Vagina (tissue), 2 donors: ENCODE measurements at regions not wholly inside any gene's neighbourhood (a gene's known extent, or its start where the extent isn't known, plus 50 kb on each side); places are given as distances from the start of the nearest gene placed in this dataset.

ENCODE experiments used
- POLR2A ChIP-seq, 2 donors: fragments of 450-650 bp; IDR thresholded peaks; one replicate each; pipeline ENCODE4 v1.6.1; 2017; ENCODE audit warnings: antibody characterized with exemption in 2 of 2, mild to moderate bottlenecking in 2 of 2, moderate library complexity in 2 of 2
- POLR2AphosphoS5 ChIP-seq, 2 donors: sonication (generic); formaldehyde crosslinking; IDR thresholded peaks; one replicate each; pipeline ENCODE4 v1.9.0; 2017; ENCODE audit warnings: antibody characterized with exemption in 2 of 2, mild to moderate bottlenecking in 2 of 2, low read depth in 1 of 2; ENCODE audit not compliant: insufficient read depth in 1 of 2
- TF ChIP-seq, protein P1 (sequence below), 3 experiments: fragments of 450-650 bp in 2 of 3; fragments of 200-600 bp in 1 of 3; sonication (generic) in 1 of 3; IDR thresholded peaks; one replicate each; pipeline ENCODE4 v1.5.1; 2017 to 2019; ENCODE audit warnings: antibody characterized with exemption in 3 of 3, mild to moderate bottlenecking in 2 of 3, moderate library complexity in 2 of 3

DNA sequence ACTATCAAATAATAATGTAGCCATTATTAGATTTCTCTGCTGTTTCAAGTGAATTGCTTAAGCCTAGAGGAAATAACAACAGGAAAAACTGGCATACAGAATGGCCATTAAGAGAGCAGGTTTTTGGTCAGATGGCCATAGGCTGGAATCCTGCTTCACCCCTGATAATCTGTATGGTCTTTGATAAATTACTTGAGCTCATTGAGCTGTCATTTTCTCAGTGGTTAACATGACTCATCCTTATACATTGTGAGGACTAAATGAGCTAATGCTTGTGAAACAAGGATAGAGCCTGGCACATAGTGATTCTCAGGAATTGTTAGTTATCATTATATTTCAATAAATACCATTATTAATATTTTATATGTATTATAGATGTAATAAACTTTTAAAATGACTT is 516.5 kb downstream of the KIF4B start:
- TF ChIP-seq, protein P1, sequence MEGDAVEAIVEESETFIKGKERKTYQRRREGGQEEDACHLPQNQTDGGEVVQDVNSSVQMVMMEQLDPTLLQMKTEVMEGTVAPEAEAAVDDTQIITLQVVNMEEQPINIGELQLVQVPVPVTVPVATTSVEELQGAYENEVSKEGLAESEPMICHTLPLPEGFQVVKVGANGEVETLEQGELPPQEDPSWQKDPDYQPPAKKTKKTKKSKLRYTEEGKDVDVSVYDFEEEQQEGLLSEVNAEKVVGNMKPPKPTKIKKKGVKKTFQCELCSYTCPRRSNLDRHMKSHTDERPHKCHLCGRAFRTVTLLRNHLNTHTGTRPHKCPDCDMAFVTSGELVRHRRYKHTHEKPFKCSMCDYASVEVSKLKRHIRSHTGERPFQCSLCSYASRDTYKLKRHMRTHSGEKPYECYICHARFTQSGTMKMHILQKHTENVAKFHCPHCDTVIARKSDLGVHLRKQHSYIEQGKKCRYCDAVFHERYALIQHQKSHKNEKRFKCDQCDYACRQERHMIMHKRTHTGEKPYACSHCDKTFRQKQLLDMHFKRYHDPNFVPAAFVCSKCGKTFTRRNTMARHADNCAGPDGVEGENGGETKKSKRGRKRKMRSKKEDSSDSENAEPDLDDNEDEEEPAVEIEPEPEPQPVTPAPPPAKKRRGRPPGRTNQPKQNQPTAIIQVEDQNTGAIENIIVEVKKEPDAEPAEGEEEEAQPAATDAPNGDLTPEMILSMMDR (IDR thresholded peaks at IDR 0.05) = no peak
- TF ChIP-seq POLR2A (IDR thresholded peaks at IDR 0.05) = no peak
- no peak for TF ChIP-seq POLR2AphosphoS5 (IDR thresholded peaks at IDR 0.05; ENCODE audit: insufficient read depth in 1 of 2, low read depth in 1 of 2)
